Heart right ventricle (tissue), 16 donors: ENCODE measurements at regions not wholly inside any gene's neighbourhood (a gene's known extent, or its start where the extent isn't known, plus 50 kb on each side); places are given as distances from the start of the nearest gene placed in this dataset.

ENCODE experiments used
- ATAC-seq, 8 donors: fragments of 200-7000 bp; cut with Tn5 transposase; one replicate each; pipeline ENCODE4 v1.9.1; 2020; ENCODE audit warnings: mild to moderate bottlenecking in 8 of 8, moderate library complexity in 8 of 8, moderate number of reproducible peaks in 1 of 8
- DNase-seq, 2 donors: peaks; one replicate each; pipeline ENCODE4 v3.0.0-alpha.2; 2020
- H3K27ac ChIP-seq, 10 donors: fragments of 200-600 bp; sonication (generic) in 2 of 10; one replicate each; pipeline versions ENCODE4 v1.5.0 to v1.8.0; 2020 to 2022; ENCODE audit warnings: mild to moderate bottlenecking in 3 of 10
- H3K27me3 ChIP-seq, 7 donors: fragments of 200-600 bp; one replicate each; pipeline ENCODE4 v1.8.0; 2021 to 2022; ENCODE audit warnings: mild to moderate bottlenecking in 2 of 7
- H3K36me3 ChIP-seq, 9 donors: fragments of 200-600 bp; sonication (generic) in 1 of 9; one replicate each; pipeline versions ENCODE4 v1.5.0 to v1.8.0; 2020 to 2022; ENCODE audit warnings: mild to moderate bottlenecking in 2 of 9
- H3K4me1 ChIP-seq, 9 donors: fragments of 200-600 bp; sonication (generic) in 1 of 9; one replicate each; pipeline versions ENCODE4 v1.5.0 to v1.8.0; 2020 to 2022; ENCODE audit warnings: mild to moderate bottlenecking in 4 of 9
- H3K4me3 ChIP-seq, 10 donors: fragments of 200-600 bp; sonication (generic) in 2 of 10; one replicate each; pipeline versions ENCODE4 v1.5.0 to v1.8.0; 2020 to 2022; ENCODE audit warnings: mild to moderate bottlenecking in 7 of 10, moderate library complexity in 2 of 10
- H3K9me3 ChIP-seq, 11 donors: fragments of 200-600 bp in 10 of 11; sonication (generic) in 2 of 11; one replicate each; pipeline versions ENCODE4 v1.5.0 to v1.8.0; 2013 to 2022; ENCODE audit warnings: mild to moderate bottlenecking in 2 of 11, control low read depth in 1 of 11, moderate library complexity in 1 of 11
- CTCF ChIP-seq, 9 donors: fragments of 200-600 bp; sonication (generic) in 2 of 9; IDR thresholded peaks; one replicate each; pipeline versions ENCODE4 v1.5.0 to v1.8.0; 2021 to 2022; ENCODE audit warnings: antibody characterized with exemption in 9 of 9, mild to moderate bottlenecking in 5 of 9, moderate library complexity in 1 of 9
- WGBS, 2 donors: extraction: QIAGEN DNeasy Blood & Tissue Kit; methylation state at CpG; one replicate each; pipeline ENCODE4 v1.1.7; 2013; ENCODE audit warnings: inconsistent platforms in 1 of 2; 5-methylcytosine and 5-hydroxymethylcytosine counted together
- intact Hi-C, 10 donors: fragments of 100-400 bp; cut with DNase I; formaldehyde crosslinking; loops; one replicate each; pipeline versions ENCODE4 v1.11.1 to v1.14.2; 2022
- donor health status: Arrhythmogenic right ventricular cardiomyopathy.
- donor health status: ischemic (EF 13 %, LVEDD 7.1; RV severe dilation, severe dysfunction).
- donor health status: healthy with polysubstance abuse.
- donor health status: DM: no; HTN: yes; CAD: no.
- donor health status: DM: no; HTN: no; CAD: no.
- donor health status: ischemic (EF 25% LVEDD 6.9; RV normal size, moderate dysfunction).
- donor health status: ischemic (EF 25% LVEDD 5.7; RV mildly dilated, moderate dysfunction).
- donor health status: healthy.
- donor health status: DM: yes; HTN: yes; CAD: no.
- donor health status: Ischemic cardiomyopathy.
- donor health status: ischemic (EF 35%, LVEDD 5.7; RV mildly dilated, moderate dysfunction).
- donor health status: nonischemic (EF 11% LVEDD 7.7; RV severe dilation, severe dysfunction).
- donor health status: DM: yes; HTN: yes; CAD: no.
- donor health status: PGD.
- donor health status: ischemic (EF 29% LVEDD 5.4; RV normal size, mild dysfunction).
- donor health status: nonischemic (EF 23%, LVEDD 6.1; RV moderate dilation, normal function).

GRCh38 chr22:49025791-49026493 is 801.7 kb downstream of the BRD1 start:
- ATAC-seq, result no peak
- Histone ChIP-seq H3K27me3 (peaks cover 0 to 47% (median 0%) of the 10 kb centered on the region in 7 donors), H3K4me1 (no peaks in the 10 kb centered on the region), H3K9me3 (no peaks in the 10 kb centered on the region), H3K36me3 (no peaks in the 10 kb centered on the region), H3K4me3 (no peak overlapping the region), H3K27ac (no peak overlapping the region)
- TF ChIP-seq CTCF (IDR thresholded peaks at IDR 0.05), result no peak
- WGBS, 2 donors, result 86 to 92% methylated on average over 17 of the region's 17 CpGs
- intact Hi-C loops, result no loop called here
- no peak for DNase-seq

- no peaks in the 10 kb centered on the region for H3K9me3 ChIP-seq
- H3K27ac ChIP-seq, result no peak overlapping the region
- no peak for TF ChIP-seq CTCF (IDR thresholded peaks at IDR 0.05)
- H3K27me3 ChIP-seq, result peaks cover 0 to 45% (median 0%) of the 10 kb centered on the region in 7 donors
- no peaks in the 10 kb centered on the region for H3K36me3 ChIP-seq
- intact Hi-C loops, result no loop called here
- 73 to 81% methylated on average over 17 of the region's 17 CpGs for WGBS, 2 donors
- no peak overlapping the region for H3K4me3 ChIP-seq
- DNase-seq (no peak), ATAC-seq (peak in 1 of 8 donors; percentile 19)
- no peaks in the 10 kb centered on the region for H3K4me1 ChIP-seq
Measured at GRCh38 chr22:49024775-49025440, 802.8 kb downstream of the BRD1 start.

GRCh38 chr22:49023879-49024774 is 803.5 kb downstream of the BRD1 start:
- peaks cover 0 to 45% (median 0%) of the 10 kb centered on the region in 7 donors for H3K27me3 ChIP-seq

More at GRCh38 chr22:49023879-49024774, 803.5 kb downstream of the BRD1 start:
- Histone ChIP-seq H3K4me3 (no peak overlapping the region), H3K4me1 (no peaks in the 10 kb centered on the region), H3K27ac (no peak overlapping the region), H3K36me3 (no peaks in the 10 kb centered on the region), H3K9me3 (no peaks in the 10 kb centered on the region)
- WGBS, 2 donors, result 80 to 81% methylated on average over 38 of the region's 38 CpGs
- no peak for DNase-seq
- no peak for ATAC-seq
- intact Hi-C loops, result no loop called here
- no peak for TF ChIP-seq CTCF (IDR thresholded peaks at IDR 0.05)
